ENCODE measurements at regions not wholly inside any gene's neighbourhood (a gene's known extent, or its start where the extent isn't known, plus 50 kb on each side); places are given as distances from the start of the nearest gene placed in this dataset.

- intact Hi-C loops (cut with DNase I), result no loop called here
Observed at GRCh38 chr4:33722254-33722653, 2522.1 kb downstream of the ARAP2 start.

DNA sequence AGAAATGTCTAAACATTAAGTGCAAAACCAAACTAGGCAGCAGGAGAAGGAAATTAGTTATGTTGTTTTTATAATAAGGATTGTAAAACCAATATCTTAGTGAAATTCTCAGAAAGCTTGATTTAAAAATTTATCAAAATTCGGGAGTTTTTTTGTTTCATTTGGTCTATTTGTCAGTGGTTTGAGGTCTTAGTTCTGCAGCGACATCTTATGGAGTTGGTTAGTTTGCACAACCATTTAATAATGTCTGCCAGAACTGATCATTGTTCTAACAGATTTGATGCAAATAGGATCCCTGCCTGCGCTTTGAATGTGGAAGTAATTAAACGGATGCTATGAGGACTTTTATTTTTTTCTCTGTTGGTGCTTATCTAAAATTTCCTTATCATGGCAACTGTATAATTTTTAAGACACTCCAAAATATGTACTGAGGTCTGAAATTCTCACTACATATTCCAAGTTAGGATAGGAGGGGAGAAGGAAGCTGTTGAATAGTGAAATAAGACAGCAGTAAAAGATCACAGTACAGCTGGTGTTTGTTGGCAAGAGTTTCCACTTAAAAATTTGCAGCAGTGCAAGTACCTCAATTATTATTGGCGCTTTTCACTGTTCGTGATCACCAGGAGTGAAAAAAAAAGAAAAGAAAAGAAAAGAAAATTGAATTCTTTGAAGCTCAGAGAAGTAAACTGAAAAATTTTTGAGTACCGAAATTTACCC is 2521.4 kb downstream of the ARAP2 start:
- H3K27ac ChIP-seq (ENCODE audit: low read depth in 2 of 2, low read length in 2 of 2), result no peak overlapping the region
- no peak overlapping the region for H3K4me3 ChIP-seq (ENCODE audit: low read length in 3 of 3)
- peak in 1 of 5 donors; percentile 6 for DNase-seq
- FAIRE-seq, result no peak
- H3K27me3 ChIP-seq (ENCODE audit: control insufficient read depth, insufficient read depth, low read length), result no peaks in the 10 kb centered on the region
- intact Hi-C loops (cut with DNase I), result no loop called here
- TF ChIP-seq CTCF (IDR thresholded peaks at IDR 0.05; ENCODE audit: borderline replicate concordance, extremely low read depth, insufficient read depth), result no peak
- H3K4me1 ChIP-seq (ENCODE audit: control insufficient read depth in 2 of 3, insufficient read depth in 2 of 3, low read depth in 1 of 3, low read length in 3 of 3), result no peaks in the 10 kb centered on the region
- no peaks in the 10 kb centered on the region for H3K9me3 ChIP-seq (ENCODE audit: control insufficient read depth in 2 of 3, insufficient read depth in 1 of 3, low read length in 3 of 3)
- H3K36me3 ChIP-seq (ENCODE audit: control insufficient read depth in 2 of 3, insufficient read depth in 3 of 3, low read length in 3 of 3), result no peaks in the 10 kb centered on the region
- H3K9ac ChIP-seq (ENCODE audit: low read length in 3 of 3), result no peak overlapping the region

More at GRCh38 chr4:33722254-33722653, 2522.1 kb downstream of the ARAP2 start:
- no peak for FAIRE-seq
- H3K4me3 ChIP-seq (ENCODE audit: low read length in 3 of 3), result no peak overlapping the region
- H3K4me1 ChIP-seq (ENCODE audit: control insufficient read depth in 2 of 3, insufficient read depth in 2 of 3, low read depth in 1 of 3, low read length in 3 of 3), result no peaks in the 10 kb centered on the region
- no peak overlapping the region for H3K27ac ChIP-seq (ENCODE audit: low read depth in 2 of 2, low read length in 2 of 2)
- TF ChIP-seq CTCF (IDR thresholded peaks at IDR 0.05; ENCODE audit: borderline replicate concordance, extremely low read depth, insufficient read depth), result no peak
- no peaks in the 10 kb centered on the region for H3K9me3 ChIP-seq (ENCODE audit: control insufficient read depth in 2 of 3, insufficient read depth in 1 of 3, low read length in 3 of 3)
- no peaks in the 10 kb centered on the region for H3K27me3 ChIP-seq (ENCODE audit: control insufficient read depth, insufficient read depth, low read length)
- H3K9ac ChIP-seq (ENCODE audit: low read length in 3 of 3), result no peak overlapping the region
- DNase-seq, result peak in 1 of 5 donors; percentile 3
- no peaks in the 10 kb centered on the region for H3K36me3 ChIP-seq (ENCODE audit: control insufficient read depth in 2 of 3, insufficient read depth in 3 of 3, low read length in 3 of 3)

GRCh38 chr4:33724685-33725084 is 2519.6 kb downstream of the ARAP2 start:
- intact Hi-C loops (cut with DNase I), result no loop called here
- H3K4me1 ChIP-seq (ENCODE audit: control insufficient read depth in 2 of 3, insufficient read depth in 2 of 3, low read depth in 1 of 3, low read length in 3 of 3), result no peaks in the 10 kb centered on the region
- no peaks in the 10 kb centered on the region for H3K9me3 ChIP-seq (ENCODE audit: control insufficient read depth in 2 of 3, insufficient read depth in 1 of 3, low read length in 3 of 3)
- no peak overlapping the region for H3K9ac ChIP-seq (ENCODE audit: low read length in 3 of 3)
- no peak overlapping the region for H3K27ac ChIP-seq (ENCODE audit: low read depth in 2 of 2, low read length in 2 of 2)
- H3K36me3 ChIP-seq (ENCODE audit: control insufficient read depth in 2 of 3, insufficient read depth in 3 of 3, low read length in 3 of 3), result no peaks in the 10 kb centered on the region
- FAIRE-seq (no peak), DNase-seq (no peak)
- no peak for TF ChIP-seq CTCF (IDR thresholded peaks at IDR 0.05; ENCODE audit: borderline replicate concordance, extremely low read depth, insufficient read depth)
- H3K27me3 ChIP-seq (ENCODE audit: control insufficient read depth, insufficient read depth, low read length), result no peaks in the 10 kb centered on the region
- H3K4me3 ChIP-seq (ENCODE audit: low read length in 3 of 3), result no peak overlapping the region

- no peaks in the 10 kb centered on the region for H3K36me3 ChIP-seq (ENCODE audit: control insufficient read depth in 2 of 3, insufficient read depth in 3 of 3, low read length in 3 of 3)
- intact Hi-C loops (cut with DNase I), result no loop called here
- H3K4me1 ChIP-seq (ENCODE audit: control insufficient read depth in 2 of 3, insufficient read depth in 2 of 3, low read depth in 1 of 3, low read length in 3 of 3), result no peaks in the 10 kb centered on the region
- no peaks in the 10 kb centered on the region for H3K27me3 ChIP-seq (ENCODE audit: control insufficient read depth, insufficient read depth, low read length)
- no peak overlapping the region for H3K4me3 ChIP-seq (ENCODE audit: low read length in 3 of 3)
- DNase-seq (no peak), FAIRE-seq (no peak)
- H3K9ac ChIP-seq (ENCODE audit: low read length in 3 of 3), result no peak overlapping the region
- no peak overlapping the region for H3K27ac ChIP-seq (ENCODE audit: low read depth in 2 of 2, low read length in 2 of 2)
- TF ChIP-seq CTCF (IDR thresholded peaks at IDR 0.05; ENCODE audit: borderline replicate concordance, extremely low read depth, insufficient read depth), result no peak
- peaks cover 0 to 5% (median 0%) of the 10 kb centered on the region in 3 donors for H3K9me3 ChIP-seq (ENCODE audit: control insufficient read depth in 2 of 3, insufficient read depth in 1 of 3, low read length in 3 of 3)
Observed at GRCh38 chr4:33725861-33726260, 2518.5 kb downstream of the ARAP2 start.

All from kidney (tissue), 13 donors.